ENCODE measurements at regions not wholly inside any gene's neighbourhood (a gene's known extent, or its start where the extent isn't known, plus 50 kb on each side); places are given as distances from the start of the nearest gene placed in this dataset.

- ChIA-PET CTCF (ENCODE audit: unreplicated experiment) (no interaction called here), POLR2A (no interaction called here)
- TF ChIP-seq EZH2phosphoT487 (IDR thresholded peaks at IDR 0.05; ENCODE audit: borderline replicate concordance, low read depth, low read length) (no peak), CTCF (conservative IDR thresholded peaks at IDR 0.05; ENCODE audit: low read length) (no peak)
- no peak for DNase-seq (ENCODE audit: low spot score)
- Histone ChIP-seq H3K4me3 (ENCODE audit: low read depth, low read length, poor library complexity, severe bottlenecking) (no peak overlapping the region), H3K9me2 (ENCODE audit: insufficient read depth, low read length) (no peaks in the 10 kb centered on the region), H4K20me1 (ENCODE audit: insufficient read depth, low read length) (no peaks in the 10 kb centered on the region), H3K4me2 (ENCODE audit: low read length) (no peak overlapping the region), H3K27ac (ENCODE audit: low read depth, low read length, poor library complexity, severe bottlenecking) (no peak overlapping the region), H3K36me3 (ENCODE audit: insufficient read depth, low read length) (no peaks in the 10 kb centered on the region), H2AFZ (ENCODE audit: low read length) (no peak overlapping the region), H3K9me3 (ENCODE audit: low read length) (no peaks in the 10 kb centered on the region), H3K4me1 (ENCODE audit: insufficient read depth, low read length, poor library complexity, severe bottlenecking) (no peaks in the 10 kb centered on the region), H3K79me2 (ENCODE audit: insufficient read depth, low read depth, low read length) (no peaks in the 10 kb centered on the region)
- intact Hi-C loops (cut with micrococcal nuclease; ENCODE audit: unreplicated experiment): no loop called here
- BruUV-seq (replicated peaks): no TSS peak
Measured at GRCh38 chr6:6766230-6766905, 177.8 kb downstream of the LY86 start.

- Histone ChIP-seq H3K9me2 (ENCODE audit: insufficient read depth, low read length) (no peaks in the 10 kb centered on the region), H3K4me2 (ENCODE audit: low read length) (no peak overlapping the region), H3K27ac (ENCODE audit: low read depth, low read length, poor library complexity, severe bottlenecking) (no peak overlapping the region), H4K20me1 (ENCODE audit: insufficient read depth, low read length) (no peaks in the 10 kb centered on the region), H3K4me1 (ENCODE audit: insufficient read depth, low read length, poor library complexity, severe bottlenecking) (no peaks in the 10 kb centered on the region), H3K9me3 (ENCODE audit: low read length) (no peaks in the 10 kb centered on the region), H2AFZ (ENCODE audit: low read length) (no peak overlapping the region), H3K36me3 (ENCODE audit: insufficient read depth, low read length) (no peaks in the 10 kb centered on the region), H3K4me3 (ENCODE audit: low read depth, low read length, poor library complexity, severe bottlenecking) (no peak overlapping the region), H3K79me2 (ENCODE audit: insufficient read depth, low read depth, low read length) (no peaks in the 10 kb centered on the region)
- intact Hi-C loops (cut with micrococcal nuclease; ENCODE audit: unreplicated experiment): no loop called here
- DNase-seq (ENCODE audit: low spot score): no peak
- TF ChIP-seq EZH2phosphoT487 (IDR thresholded peaks at IDR 0.05; ENCODE audit: borderline replicate concordance, low read depth, low read length) (no peak), CTCF (conservative IDR thresholded peaks at IDR 0.05; ENCODE audit: low read length) (no peak)
- ChIA-PET POLR2A (interaction anchor here (0.7 kb wide), 1 partner anchor 131 kb away, joined by 3 read pairs; no protein-coding TSS in a partner anchor), CTCF (ENCODE audit: unreplicated experiment) (no interaction called here)
- no TSS peak for BruUV-seq (replicated peaks)
Measured at GRCh38 chr6:6769466-6769865, 180.9 kb downstream of the LY86 start.

GRCh38 chr6:6771224-6771945, 182.9 kb downstream of the LY86 start:
- Histone ChIP-seq H3K36me3 (ENCODE audit: insufficient read depth, low read length) (no peaks in the 10 kb centered on the region), H3K4me2 (ENCODE audit: low read length) (no peak overlapping the region), H3K79me2 (ENCODE audit: insufficient read depth, low read depth, low read length) (no peaks in the 10 kb centered on the region), H3K27ac (ENCODE audit: low read depth, low read length, poor library complexity, severe bottlenecking) (no peak overlapping the region), H3K9me2 (ENCODE audit: insufficient read depth, low read length) (no peaks in the 10 kb centered on the region), H4K20me1 (ENCODE audit: insufficient read depth, low read length) (no peaks in the 10 kb centered on the region), H2AFZ (ENCODE audit: low read length) (no peak overlapping the region), H3K4me1 (ENCODE audit: insufficient read depth, low read length, poor library complexity, severe bottlenecking) (no peaks in the 10 kb centered on the region), H3K4me3 (ENCODE audit: low read depth, low read length, poor library complexity, severe bottlenecking) (no peak overlapping the region), H3K9me3 (ENCODE audit: low read length) (no peaks in the 10 kb centered on the region)
- no peak for DNase-seq (ENCODE audit: low spot score)
- no TSS peak for BruUV-seq (replicated peaks)
- intact Hi-C loops (cut with micrococcal nuclease; ENCODE audit: unreplicated experiment): no loop called here
- TF ChIP-seq EZH2phosphoT487 (IDR thresholded peaks at IDR 0.05; ENCODE audit: borderline replicate concordance, low read depth, low read length) (no peak), CTCF (conservative IDR thresholded peaks at IDR 0.05; ENCODE audit: low read length) (no peak)
- ChIA-PET POLR2A (interaction anchor here (0.7 kb wide), 2 partner anchors 208 to 382 kb away, joined by 3 to 4 read pairs; no protein-coding TSS in a partner anchor), CTCF (ENCODE audit: unreplicated experiment) (no interaction called here)
